Kidney capillary endothelial cell (primary cell): ENCODE measurements at regions not wholly inside any gene's neighbourhood (a gene's known extent, or its start where the extent isn't known, plus 50 kb on each side); places are given as distances from the start of the nearest gene placed in this dataset.
A peak's percentile ranks its signal among the peaks of the same experiment; 100 is the strongest.

Source experiments
- DNase-seq: peaks from one replicate; pipeline ENCODE4 v3.0.0-alpha.2; 2018; ENCODE audit warnings: low spot score

DNA sequence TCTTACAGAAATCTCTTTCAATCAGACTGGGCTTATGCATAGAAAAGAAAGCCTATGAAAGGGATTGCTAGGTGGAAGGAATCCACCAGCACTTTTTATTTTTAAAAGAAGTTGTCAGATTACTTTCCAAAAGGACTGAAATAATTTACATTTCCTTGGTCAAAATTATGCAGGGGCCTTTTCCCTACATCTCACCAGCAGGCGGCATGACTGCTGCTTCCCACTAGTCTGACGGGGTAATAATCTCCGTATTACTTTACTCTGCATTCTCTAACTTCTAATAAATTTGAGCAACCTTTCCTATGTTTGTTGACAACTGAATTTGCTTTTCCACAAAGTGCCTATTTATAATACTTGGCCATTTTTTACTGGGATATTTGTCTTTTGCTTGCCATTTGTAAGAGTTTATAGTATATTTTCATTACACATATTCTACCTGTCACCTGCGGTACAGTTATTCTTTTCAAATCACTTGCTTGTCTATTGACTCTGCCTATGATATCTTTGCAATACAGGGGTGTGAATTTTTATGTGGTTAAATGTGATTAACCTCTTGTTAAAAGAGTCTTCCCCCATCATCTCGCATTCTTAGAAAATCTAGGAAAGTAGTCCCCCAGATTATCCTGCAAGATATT lies 51.9 kb upstream of the USP47 start:
- peak; percentile 21 for DNase-seq

DNA sequence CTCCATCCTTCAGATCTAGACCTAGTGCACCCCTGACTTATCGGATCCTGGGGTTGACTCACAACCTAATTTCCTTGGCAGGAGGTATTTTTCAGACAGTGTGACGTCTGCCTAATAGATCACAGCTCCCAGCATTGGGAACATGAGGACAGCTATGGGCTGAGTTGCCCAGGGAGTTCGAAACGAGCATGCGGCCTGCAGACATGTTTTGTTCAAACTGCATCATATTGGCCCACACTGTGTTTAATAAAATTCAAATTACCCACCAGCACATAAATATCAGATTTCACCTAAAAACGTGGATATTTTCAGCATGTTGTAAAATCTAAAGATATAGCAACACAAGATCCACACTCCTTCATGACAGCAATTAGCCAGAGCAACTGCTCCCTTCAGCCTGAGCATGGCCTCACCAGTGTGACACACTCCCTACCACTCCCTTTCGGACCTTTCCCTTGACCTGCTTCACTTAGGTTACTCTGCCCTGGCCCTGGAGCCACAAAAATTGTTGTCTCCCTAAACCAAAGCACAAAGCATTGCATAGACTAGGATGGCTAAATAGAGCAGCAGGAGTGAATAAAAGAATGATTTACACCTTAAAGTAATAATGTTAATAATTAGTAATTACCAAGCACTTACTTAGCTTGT lies 53.6 kb upstream of the USP47 start:
- no peak for DNase-seq

- peak; percentile 52 for DNase-seq
Measured at GRCh38 chr11:11787305-11788062, 54.3 kb upstream of the USP47 start.

- peak; percentile 21 for DNase-seq
Measured at GRCh38 chr11:11786771-11787170, 55.0 kb upstream of the USP47 start.

- no peak for DNase-seq
Measured at GRCh38 chr11:11786234-11786633, 55.5 kb upstream of the USP47 start.

DNA sequence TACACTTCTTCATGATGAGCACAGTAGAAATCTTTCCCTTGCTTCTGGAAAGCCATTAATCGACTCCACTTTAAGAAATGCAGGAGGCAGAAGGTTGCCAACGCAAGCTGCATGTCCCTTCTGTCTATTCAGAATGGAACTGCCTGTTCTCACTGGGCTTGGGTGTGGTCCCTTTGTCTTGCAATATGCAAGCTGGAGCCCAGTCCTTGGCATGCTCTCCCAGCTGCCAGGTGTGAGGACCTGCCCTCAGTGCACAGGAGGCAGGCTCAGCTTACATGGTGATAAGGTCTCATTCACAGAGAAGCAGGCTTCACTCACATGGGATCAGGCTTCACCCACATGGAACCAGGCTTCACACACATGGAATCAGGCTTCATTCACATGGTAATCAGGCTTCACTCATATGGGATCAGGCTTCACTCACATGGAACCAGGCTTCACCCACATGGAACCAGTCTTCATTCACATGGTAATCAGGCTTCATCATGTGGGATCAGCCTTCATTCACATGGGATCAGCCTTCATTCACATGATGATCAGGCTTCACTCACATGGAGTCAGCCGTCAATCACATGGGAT lies 59.2 kb upstream of the USP47 start:
- DNase-seq, result no peak

GRCh38 chr11:11780858-11781257 lies 60.9 kb upstream of the USP47 start:
- DNase-seq, result no peak

GRCh38 chr11:11779975-11780374 lies 61.8 kb upstream of the USP47 start:
- no peak for DNase-seq

DNA sequence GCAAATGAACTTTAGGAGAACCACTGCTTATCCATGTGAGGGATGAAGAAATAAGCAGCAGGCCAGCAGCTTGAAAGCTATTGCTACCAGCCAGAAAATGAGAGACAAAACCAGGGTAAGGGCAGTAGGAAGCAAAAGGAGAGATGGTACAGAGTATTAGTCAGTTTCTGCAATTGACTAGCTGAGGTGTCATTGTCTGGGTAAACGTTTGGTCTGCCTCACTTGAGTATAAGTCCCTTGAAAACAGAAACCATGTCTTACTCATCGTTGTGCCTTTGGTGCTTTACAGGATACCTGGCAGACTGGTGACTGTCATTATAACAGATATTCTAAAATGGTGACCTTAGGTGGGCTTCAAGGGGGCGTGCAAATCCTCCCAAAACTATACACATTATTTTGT lies 63.9 kb upstream of the USP47 start:
- DNase-seq, result no peak

DNA sequence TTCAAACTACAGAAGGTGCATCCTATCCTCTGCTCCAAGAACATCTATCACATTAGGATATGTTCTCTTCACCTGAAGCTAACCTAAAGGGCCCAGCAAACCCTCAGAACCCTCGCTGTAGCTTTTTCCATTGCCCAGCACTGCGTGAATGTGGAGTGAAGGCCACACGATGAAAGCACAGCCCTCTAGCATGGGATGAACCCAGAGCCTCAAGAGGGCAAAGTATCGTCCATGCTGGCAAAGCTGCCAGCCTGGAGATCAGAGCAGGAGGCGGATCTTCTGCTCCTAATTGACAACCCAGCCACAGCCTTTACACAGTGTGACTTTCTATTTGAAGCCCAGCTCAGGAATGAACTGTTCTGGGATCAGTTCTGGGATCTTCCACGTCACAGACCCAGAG lies 65.1 kb upstream of the USP47 start:
- no peak for DNase-seq

GRCh38 chr11:11774928-11775327 lies 66.8 kb upstream of the USP47 start:
- DNase-seq, result no peak

DNA sequence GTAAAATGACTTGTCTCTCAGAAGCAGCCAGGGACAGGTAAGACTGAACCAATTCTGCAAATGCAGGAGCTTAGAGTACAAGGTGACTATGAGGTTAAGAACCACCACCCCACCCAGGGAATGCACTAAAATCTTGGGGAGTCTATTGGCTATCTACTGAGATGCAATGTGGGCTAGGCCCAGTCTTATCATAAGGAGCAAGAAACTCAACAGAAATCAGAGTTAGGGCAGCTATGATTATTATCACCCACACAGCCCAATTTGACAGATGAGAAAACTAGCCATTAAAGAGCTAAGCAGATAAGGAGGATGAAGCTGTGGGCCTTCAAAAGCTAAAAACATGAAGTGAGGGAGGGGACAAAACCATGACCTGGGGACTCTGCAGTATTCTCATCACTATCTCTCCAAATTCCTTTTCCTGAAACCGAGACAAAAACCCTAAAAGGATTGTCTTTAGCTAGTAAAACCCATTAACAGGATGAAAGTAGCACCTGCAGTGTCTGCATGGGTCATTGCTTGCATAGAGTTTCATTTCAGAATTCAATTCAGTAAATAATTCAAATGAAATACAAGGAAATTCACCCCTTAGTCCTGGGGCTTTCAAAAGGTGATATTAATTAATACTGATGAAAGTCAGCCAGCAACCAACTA lies 68.8 kb upstream of the USP47 start:
- DNase-seq, result no peak

- DNase-seq, result no peak
Measured at GRCh38 chr11:11770921-11771486, 70.8 kb upstream of the USP47 start.

DNA sequence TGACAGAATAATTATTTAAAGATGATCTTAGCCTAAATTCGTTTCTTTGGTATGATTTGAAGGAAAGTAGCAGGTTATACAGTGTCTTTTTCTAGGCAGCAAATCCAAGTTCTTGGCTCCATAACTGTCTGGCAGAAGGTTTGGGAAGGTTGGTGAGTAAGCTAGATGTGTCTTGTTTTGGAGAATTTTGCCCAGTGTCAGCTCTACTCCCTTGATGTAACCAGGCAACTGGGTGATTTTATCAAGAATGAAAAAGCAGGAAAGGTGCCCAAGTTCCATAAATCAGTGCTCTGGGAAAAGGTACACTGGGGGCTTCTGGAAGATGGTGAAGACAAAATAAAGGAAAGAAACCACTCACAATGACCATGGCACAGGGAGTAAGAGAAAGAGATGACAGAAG lies 71.5 kb upstream of the USP47 start:
- no peak for DNase-seq

DNA sequence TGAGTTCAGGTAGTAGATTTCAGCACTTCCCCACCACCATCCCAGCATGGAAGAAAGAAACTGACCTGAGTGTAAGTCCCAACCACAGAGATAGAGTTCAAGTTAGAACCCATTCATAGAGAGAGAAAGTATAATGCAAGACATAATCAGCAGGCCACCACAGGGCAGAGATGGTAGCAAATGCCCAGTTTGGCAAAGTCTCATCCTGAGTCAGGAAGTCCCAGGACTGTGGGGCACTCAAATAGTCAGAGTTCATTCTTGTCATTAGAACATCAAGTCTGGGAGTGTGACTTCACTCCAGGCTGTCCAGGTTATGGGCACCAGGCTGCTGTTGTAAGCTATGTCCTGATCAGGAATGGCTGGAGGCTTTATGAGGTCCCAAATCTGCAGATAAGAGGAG lies 72.0 kb upstream of the USP47 start:
- no peak for DNase-seq

- DNase-seq, result no peak
Measured at GRCh38 chr11:11769362-11769761, 72.4 kb upstream of the USP47 start.

DNA sequence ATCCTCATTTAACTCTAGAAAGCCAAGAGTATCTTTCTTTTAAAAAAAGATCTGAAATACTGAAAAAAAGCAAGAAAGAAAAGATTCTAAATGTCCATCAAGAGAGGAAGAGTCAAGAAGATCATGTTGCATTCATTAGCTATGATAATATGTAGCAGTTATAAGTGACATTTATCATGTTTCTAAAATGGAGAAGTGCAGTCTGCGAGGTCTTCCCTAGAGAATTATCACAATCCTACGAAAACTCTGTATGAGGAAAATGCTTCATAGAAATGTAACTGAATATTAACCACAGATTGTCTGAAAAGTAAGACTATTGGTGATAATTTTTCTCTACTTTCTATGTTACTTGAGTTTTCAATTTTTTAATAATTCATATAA lies 77.4 kb upstream of the USP47 start:
- no peak for DNase-seq

DNA sequence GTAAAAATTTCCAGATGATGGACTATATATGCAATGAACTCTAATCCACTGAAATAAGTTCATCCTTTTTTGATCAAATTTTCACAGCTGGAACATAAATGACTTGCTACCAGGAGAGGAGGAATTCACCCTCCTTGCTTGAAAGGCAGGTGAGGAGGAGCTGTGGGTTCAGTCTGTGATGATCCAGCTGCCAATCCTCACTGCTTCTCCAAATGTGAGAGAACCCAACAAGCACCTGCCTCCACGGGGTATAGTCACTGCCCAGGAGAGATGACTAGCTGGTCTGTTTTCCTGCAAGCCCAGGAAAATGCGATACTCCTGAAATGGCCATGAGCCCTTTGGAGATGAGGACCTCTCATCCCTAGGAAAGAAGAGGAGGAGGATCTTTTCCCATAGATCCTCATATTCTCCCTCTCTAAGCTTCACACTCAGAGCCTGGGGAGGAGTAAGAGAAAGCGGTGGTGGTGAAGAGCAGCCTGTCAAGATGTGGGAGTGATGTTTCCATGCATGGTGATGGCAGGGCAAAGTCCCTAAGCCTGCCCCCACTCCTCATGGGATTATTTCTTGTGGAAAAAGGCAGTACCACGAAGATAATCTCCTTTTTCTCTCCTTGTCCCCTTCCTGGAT lies 77.9 kb upstream of the USP47 start:
- no peak for DNase-seq

GRCh38 chr11:11760838-11761237 lies 80.9 kb upstream of the USP47 start:
- DNase-seq, result no peak

- no peak for DNase-seq
Measured at GRCh38 chr11:11758603-11759196, 83.1 kb upstream of the USP47 start.

DNA sequence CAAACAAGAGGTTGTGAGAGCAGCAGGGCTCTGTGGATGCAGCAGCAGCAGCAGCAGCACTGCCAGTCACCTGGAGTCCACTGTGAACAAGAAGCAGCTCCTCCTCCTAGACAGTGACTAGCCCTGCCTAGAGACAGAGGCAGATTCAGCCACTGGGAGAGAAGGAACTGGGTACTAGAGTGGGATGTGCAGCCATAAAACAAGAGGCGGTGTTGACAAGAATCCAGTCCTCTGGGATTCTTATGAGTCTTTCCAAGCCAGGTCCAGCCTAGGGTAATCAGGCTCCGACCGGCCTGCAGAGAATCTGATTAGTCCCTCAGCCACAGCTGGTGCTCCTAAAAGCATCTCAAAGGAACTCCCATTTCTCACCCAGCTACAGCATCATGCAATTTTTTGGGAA lies 83.9 kb upstream of the USP47 start:
- DNase-seq, result no peak
